GM19025 (cell line): ENCODE measurements at regions not wholly inside any gene's neighbourhood (a gene's known extent, or its start where the extent isn't known, plus 50 kb on each side); places are given as distances from the start of the nearest gene placed in this dataset.
"Not testable (repeated sequence)": the region's sequence is repeated elsewhere in the genome, so short reads cannot be mapped to it uniquely, and the experiment has no call there.

ENCODE experiments used
- ATAC-seq: cut with Tn5 transposase; IDR thresholded peaks from one replicate; pipeline ENCODE4 v1.9.1; 2021; ENCODE audit warnings: mild to moderate bottlenecking, low read depth, moderate library complexity; ENCODE audit not compliant: unreplicated experiment

DNA sequence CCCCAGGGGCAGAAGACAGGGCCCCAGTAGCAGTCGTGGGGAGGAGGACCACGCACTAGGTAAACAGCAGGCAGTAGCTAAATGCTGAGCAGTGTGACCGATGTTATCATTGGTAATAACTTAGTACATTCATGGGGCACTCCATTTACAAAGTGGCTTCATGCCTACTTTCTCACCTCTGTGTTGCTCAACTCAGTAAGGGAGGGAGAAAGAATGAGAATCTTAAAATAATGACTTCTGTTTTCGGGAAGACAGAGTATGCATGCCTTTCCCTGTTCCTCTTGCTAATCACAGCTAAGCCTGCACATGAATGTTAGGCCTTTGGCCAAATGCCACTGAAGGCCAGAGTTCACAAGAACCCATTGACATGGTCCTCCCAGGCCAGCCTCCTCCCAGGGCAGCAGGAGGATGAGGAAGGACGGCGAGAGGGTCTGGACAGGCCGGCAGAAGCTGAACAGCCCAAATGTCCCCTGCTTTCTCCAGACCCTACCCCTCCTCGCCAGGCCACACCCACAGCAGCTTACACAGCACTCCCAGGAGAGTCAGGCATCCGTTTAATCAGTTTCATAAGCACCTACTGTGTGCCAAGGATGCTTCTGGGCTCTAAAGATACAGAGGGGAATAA is 183.4 kb downstream of the ANKRD60 start:
- ATAC-seq, result no peak

DNA sequence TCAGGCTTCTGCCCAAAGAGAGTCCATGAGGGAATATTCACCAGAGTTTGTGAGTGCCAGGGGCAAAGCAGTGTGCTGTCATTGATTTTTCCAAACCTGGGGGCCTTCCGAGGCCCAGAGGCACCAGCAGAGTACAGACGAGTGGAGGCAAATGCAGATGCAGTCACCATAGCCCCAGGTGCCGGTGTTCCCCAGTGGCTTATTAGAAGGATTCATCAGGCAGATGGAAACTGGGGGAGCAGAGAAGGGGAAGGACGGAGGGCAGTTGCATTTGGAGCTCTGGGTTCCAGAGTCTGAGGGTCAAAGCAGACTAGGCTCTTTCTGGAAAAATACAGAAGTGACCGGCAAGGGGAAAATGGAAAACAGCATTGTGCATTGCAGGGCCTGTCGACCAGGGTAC is 184.2 kb downstream of the ANKRD60 start:
- no peak for ATAC-seq

DNA sequence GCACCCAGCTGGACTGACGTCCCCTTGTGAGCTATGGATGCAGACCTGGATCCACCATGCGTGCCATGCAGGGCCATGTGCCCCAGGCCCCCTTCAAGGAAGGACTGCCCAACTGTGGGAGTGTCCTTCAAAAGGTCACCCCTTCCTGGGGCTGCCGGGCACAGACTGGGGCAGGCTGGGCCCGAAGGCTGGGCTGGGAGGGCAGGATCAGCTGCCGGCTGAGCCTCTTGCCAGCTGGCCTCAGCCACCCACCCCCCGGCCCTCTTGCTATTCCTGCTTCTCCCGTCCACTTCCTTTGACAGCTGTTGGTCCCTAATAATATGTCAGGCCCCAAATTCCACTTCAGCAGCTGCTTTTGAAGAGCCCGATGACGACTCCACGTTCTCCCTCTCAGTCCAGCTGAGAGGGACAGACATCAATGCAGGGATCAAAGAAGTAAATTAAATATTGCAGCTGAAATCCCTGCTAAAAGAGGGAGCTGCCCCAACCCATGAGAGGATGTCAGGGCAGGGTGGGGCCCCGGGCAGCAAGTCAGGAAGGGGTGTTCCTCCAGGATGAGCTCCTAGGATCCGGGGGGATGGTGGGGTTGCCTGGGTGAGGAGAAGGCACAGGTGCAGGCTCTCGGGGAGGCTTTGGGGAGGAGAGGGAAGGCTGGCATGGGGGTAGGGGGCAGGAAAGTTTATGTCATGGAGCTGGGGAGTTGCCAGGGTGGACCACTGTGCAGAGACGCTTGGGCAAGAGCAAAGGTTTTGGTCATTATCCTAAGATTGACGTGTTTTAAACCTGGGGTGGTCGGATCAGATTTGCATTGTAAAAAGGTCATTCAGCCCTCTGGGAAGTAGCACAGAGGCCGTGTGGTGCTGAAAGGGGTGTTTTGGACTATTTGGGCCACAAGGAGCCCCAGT is 185.0 kb downstream of the ANKRD60 start:
- no peak for ATAC-seq

DNA sequence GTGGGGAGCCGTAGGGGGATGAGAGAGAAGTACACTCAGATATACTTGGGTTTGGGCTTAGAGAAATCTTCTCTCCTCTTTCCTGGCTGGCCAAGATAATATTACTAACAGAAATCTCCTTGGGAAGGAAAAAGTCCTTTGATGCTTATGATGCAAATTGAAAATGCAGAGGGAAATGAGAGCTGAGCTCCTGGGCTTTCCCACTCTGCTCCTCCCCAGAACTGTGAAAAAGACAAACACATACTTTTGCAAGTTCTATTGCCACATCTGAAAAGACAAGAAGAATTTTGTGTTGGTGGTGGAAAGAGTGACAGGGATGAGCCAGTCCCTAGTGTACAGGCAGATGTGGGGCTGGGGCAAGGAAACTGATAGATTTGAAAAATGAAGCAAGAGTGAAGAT is 185.9 kb downstream of the ANKRD60 start:
- ATAC-seq, result no peak

DNA sequence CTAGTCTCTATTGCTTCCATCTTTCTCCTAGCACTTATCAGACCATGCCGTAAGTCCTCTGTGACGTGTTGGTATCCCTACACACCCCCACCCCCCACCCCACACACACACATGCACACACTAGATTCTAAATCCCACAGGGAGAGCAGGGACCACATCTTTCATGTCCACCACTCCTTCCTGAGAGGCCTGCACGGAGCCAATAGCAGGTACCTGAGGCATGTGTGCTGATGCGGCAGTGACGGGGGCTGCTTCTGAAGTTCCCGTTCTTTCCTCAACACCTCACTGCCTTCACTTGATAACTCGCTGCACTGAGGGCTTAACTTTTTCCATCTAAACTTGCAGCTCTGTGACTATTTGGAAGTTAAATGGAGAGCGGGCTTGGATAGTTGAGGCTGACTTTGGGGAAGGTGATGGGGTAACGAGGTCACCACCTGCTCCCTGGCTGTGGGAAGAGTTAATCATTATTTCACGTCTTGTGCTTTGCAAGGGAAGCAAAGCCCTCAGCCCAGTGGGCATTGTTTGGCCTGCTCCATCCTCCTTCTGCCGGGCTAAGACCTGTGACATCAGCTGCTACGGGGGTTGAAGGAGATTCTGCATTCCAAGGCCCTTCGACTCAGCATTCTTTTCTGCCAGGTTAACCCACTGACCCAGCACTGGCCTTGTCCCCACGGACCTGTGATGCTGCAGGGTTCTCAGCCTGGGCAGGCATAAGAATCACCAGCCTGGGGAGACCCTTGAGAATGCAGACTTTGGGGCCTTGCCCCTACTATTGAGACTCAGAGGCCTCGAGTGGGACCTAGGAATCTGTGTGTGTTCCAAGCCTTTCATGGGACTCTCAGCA is 187.8 kb downstream of the ANKRD60 start:
- no peak for ATAC-seq

DNA sequence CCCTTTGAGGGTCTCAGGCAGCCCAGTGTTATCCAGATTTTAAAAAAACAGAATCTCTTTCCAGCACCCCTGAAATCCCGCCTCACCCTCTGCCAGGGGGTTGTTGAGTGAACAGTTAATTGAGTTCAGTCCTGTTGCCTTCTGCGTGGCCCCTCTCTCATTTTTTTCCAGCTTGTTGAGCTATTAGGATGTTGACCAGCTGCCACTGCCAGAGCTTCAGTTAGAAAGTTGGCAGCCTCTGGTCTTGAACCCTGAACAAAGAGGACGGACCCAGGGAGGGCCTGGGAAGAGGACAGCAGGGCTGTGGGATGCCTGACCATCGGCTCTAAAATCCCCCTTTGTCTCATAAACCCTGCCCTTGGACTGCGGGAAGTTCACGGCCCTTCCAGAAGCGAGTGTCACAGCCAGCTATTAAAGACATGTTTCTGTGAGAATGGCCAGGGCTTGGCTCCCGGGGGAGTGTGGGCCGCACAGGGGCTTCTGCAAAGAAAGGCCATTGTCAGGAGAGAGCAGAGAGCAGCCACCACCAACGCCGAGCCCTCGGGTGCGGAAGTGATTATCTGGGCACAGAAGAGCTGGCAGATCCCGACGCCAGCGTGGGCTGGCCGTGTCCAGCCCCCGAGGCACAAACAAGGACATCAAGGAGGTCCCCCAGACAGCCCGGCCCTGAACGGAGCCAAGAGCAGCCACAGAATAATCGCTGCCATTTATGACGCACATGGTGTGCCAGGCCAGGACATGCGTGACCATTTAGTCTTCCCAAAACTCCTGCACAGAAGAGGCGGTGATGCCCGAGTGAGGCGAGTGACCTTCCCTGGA is 189.0 kb downstream of the ANKRD60 start:
- no peak for ATAC-seq

DNA sequence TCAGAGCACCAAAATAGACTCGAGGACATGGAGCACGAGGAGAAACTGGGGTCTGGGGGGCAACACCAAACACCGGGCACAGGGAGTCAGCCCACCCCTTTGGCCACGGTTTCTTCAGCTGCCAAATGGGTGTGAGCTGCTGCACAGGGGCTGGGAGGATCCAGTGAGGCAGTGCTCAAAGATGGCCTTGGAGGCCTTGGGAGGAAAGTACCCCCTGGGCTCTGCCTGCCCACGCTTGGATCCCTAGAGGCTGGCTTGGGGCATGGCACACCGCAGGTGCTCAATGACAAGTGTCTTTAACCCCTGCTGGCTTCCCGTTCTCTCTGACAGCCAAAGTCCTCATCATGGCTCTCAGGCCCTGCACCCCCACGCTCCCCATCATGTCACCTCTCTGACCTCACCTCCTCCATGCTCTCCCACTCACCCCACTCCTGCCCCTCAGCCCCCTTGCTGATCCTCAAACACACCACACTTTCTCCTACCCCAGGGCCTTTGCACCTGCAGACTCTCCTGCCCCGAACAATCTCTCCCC is 190.3 kb downstream of the ANKRD60 start:
- no peak for ATAC-seq

DNA sequence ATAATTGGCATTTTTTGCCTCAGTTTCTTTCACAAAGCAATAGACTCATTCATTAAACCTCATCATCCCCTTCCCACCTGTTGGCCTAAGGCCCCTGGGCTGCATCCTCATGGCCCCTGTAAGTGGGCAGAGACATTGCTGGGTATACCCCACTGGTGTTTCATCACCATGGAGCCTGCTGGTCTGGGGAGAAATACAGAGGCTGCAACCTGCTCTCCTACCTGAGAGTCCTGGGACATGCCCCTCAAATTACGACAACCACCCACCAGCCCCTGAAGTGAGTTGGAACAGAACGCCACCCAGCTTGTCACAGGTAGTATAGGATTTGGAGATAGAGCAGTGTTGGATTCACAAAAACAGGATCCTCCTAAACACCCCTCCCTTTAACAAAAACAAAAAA is 190.8 kb downstream of the ANKRD60 start:
- ATAC-seq, result no peak

DNA sequence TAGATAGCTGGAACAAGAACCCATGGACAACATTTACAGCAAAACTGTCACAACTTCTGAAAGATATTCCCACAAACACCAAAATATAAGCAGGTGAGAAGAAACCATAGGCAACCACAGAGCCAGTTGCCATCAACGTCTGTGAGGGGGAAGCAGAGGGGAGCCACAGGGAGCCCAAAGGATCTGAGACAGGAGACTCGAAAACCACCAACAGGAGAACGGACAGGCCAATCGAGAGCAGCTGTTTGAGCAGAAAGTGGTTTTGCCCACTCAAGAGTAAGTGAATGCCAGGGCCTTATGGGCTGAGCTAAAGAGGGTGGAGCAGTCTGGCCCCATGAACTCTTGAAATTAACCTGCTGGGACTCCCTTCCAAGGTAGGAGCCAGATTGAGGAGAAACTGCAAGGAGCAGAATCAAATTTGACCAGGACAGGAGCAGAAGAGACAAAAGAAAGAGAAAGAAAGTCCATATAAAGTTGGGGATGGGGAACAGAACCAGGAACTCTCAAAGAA is 195.4 kb downstream of the ANKRD60 start:
- no peak for ATAC-seq

DNA sequence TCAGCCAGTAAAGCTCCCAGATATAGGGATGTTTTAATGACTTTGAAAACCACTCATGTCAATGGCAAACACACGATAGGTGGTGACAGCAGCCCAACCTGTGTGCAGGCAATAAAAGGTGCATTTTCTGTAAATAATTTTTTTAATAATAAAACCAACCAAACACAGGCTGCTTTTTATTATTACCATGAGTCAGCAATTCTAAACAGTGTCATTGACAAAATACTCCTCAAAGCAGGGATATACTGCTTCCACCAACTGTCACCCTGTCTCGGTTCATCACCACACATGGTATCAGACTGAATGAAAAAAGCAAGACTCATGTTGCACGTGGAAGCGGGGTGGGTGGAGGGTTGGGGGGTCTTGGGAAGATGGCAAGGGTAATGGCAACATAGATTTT is 195.9 kb downstream of the ANKRD60 start:
- ATAC-seq, result no peak

DNA sequence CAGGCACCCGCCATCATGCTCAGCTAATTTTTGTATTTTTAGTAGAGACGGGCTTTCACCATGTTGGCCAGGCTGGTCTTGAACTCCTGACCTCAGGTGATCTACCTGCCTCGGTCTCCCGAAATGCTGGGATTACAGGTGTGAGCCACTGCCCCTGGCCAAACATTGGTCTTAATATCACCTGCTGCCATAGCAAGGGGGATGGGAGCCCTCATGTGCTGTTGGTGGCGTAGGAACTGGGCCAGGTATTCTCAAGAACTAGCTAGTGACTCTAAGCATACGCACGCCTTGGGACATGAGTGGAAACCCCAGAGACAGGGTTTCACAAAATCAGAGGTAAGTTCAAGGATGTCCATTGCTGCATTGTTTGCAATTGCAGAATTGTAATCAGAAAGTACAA is 197.1 kb downstream of the ANKRD60 start:
- not testable (repeated sequence) for ATAC-seq

DNA sequence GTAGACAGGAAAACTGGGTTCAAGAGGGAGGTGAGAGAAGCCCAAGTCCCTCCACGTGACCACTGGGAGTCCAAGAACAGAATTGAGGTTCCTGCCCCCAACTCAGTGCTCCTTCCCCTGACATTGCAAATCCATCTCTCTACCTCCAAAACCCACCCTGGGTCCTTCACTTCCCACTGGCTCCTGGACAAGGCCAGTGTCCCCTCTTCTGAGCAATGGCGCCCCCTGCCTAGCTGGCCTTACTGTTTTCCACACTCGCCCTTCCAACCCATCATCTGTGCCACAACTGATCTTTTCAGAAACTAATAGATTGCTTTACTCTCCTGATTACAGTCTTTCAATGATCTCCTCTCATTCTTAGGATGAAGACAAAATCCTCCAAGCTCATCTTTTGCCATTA is 200.3 kb downstream of the ANKRD60 start:
- no peak for ATAC-seq

DNA sequence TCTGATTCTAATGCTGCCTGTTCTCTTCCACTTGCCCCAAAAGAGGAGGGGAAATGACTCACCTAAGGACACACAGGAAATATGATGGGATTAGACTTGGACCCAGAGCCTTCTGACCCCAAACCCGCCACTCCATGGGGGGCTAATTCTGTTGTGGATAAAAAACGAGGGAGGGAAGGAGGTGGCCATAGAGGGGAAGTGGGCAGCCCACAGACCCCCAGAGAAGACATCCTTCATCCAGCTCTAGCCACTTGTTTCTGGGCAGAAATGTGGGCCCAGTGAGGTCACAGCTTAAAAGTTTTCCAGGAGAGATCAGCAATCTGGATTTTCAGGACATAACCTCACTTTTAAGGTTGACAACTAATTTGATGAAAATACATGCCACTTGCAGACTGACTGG is 202.1 kb downstream of the ANKRD60 start:
- no peak for ATAC-seq

DNA sequence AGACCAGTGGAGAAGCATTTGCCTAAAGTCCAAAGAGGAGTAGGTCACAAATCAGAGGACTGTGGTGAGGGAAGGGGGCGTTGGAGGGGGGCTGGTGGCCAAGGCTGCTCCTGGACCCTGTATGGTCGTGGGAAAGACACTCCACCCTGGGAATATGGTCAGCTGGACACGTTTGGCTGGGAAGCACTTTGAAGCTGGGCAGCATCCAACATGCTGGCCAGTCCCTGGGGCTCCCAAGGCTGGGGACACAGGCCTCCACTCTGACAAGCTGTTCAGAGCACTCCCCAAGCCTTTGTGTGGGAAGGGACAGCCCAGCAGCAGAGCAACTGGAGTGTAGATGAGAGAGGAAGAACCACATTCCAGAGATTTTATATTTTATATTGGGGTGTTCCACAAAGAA is 203.2 kb downstream of the ANKRD60 start:
- no peak for ATAC-seq

DNA sequence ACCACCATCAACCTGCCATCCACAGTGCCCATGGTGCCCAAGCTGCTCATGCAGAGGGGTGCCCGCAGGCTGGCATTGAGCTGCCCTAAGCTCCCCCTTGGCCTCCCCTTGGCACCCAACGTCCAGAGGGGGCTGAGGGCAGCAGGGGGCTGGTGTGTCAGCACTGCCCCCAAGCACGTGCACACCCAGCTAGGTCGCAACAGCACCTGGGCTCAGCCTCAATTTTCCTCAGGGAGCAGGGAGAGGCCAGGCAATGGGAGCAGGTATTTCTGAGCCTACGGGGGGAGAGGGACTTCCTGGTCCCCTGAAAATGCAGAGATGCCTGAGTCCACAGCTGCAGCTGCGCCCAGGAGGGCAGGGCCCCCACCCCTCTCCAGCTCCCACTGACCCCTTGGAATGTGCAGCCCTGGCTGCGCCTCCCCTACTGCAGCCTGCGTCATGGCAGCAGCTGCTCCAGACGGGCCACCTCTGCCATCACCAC is 204.2 kb downstream of the ANKRD60 start:
- ATAC-seq, result no peak

DNA sequence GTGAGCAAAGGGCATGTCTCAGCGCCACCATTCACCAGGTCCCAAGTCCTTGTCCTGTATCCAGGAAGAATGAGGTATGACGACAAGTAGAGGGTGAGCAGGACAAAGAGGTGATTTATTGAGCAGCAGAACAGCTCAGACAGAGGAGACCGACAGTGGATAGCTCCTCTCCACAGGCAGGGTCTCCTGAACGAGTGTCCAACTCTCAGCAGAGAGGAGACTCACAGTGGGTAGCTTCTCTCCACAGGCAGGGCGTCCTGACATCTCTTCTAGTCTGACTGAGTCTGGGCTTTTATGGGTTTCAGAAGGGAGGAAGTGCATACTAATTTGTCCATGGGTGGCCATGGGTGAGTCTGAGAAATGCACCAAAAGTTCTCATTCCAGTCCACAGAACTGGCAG is 204.7 kb downstream of the ANKRD60 start:
- no peak for ATAC-seq

DNA sequence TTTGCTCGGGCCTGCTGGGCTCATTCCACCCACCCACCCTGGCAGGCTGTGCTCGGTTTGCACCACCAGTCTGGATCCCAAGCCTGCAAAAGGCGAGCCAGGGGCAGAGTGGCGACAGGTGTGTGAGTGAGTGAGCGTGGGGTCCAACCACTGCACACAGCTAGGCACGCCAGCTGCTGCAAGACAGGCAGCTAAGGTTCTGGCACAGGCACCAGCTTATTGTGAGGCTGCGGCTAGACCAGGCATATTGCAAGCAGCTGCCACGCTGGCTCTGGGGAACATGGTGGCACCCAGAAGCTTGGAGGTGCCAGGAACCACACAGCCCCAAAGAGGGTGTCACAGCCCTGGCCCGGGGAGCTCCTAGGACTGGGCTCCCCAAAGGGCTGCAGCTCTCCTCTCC is 205.1 kb downstream of the ANKRD60 start:
- no peak for ATAC-seq

DNA sequence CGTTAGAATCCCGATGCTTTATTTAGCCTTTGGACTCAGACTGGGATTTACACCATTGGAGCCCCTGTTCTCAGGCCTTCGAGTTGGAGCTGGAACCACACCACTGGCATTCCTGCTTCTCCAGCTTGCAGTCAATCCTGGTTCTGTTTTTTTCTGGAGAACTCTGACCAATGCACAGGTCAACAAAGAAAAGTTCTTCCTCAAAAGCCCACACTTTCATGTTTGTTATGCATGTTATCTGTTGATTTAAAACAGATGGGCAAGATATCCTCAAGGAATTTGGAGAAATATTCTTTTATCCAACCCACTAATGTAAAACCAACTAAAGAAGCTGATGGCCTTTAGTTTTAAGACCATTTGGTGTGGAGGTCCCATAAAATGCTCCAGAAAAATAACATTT is 205.7 kb downstream of the ANKRD60 start:
- ATAC-seq, result no peak

DNA sequence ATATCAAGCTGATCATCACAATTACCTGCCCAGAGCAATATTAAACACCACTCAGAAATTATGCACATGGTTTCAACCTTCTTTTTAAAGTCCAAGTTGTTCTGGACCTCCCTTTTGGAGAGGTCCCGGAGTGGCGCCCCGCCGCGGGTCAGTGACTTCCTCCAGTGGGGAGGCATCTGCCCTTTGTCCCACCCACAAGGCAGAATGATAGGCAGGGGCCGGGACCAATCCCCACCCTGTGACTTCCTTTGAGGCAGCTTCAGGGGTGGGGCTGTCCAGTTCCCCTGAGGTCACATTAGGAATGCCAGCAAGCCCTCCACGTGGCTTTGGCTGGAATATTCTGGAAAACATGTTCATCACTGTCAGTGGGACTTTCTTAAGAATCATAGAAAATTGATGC is 207.0 kb downstream of the ANKRD60 start:
- ATAC-seq, result no peak
